ENCODE measurements at regions not wholly inside any gene's neighbourhood (a gene's known extent, or its start where the extent isn't known, plus 50 kb on each side); places are given as distances from the start of the nearest gene placed in this dataset.

GRCh38 chr14:71812693-71813092, 119.5 kb upstream of the RGS6 start:
- H2AFZ ChIP-seq (ENCODE audit: low read length), result no peak overlapping the region
- no peak overlapping the region for H3K4me2 ChIP-seq (ENCODE audit: low read length)
- no peak overlapping the region for H3K9ac ChIP-seq (ENCODE audit: low read length)

GRCh38 chr14:71815110-71815509, 117.1 kb upstream of the RGS6 start:
- Histone ChIP-seq H3K79me2 (ENCODE audit: insufficient read depth, low read length) (no peaks in the 10 kb centered on the region), H3K9me3 (ENCODE audit: low read length) (no peaks in the 10 kb centered on the region), H3K9me2 (ENCODE audit: low read depth, low read length) (no peaks in the 10 kb centered on the region), H3K27ac (ENCODE audit: low read depth, low read length, poor library complexity, severe bottlenecking) (no peak overlapping the region), H3K36me3 (ENCODE audit: insufficient read depth, low read length) (no peaks in the 10 kb centered on the region), H3K27me3 (ENCODE audit: insufficient read depth, low read length) (no peaks in the 10 kb centered on the region), H3K4me2 (ENCODE audit: low read length) (no peak overlapping the region), H2AFZ (ENCODE audit: low read length) (no peak overlapping the region), H3K9ac (ENCODE audit: low read length) (no peak overlapping the region), H3F3A (ENCODE audit: insufficient read depth, low read length) (no peaks in the 10 kb centered on the region), H3K4me1 (ENCODE audit: insufficient read depth, low read length, severe bottlenecking) (no peaks in the 10 kb centered on the region), H3K4me3 (ENCODE audit: low read depth, low read length, poor library complexity, severe bottlenecking) (no peak overlapping the region), H4K20me1 (ENCODE audit: insufficient read depth, low read length) (no peaks in the 10 kb centered on the region)
- no peak for TF ChIP-seq EZH2 (IDR thresholded peaks at IDR 0.05; ENCODE audit: borderline replicate concordance, low read length)
- TF ChIP-seq CTCF (IDR thresholded peaks at IDR 0.05; ENCODE audit: low read length), result no peak

More at GRCh38 chr14:71812693-71813092, 119.5 kb upstream of the RGS6 start:
- H3K9me3 ChIP-seq (ENCODE audit: low read length), result no peaks in the 10 kb centered on the region
- no peaks in the 10 kb centered on the region for H3K36me3 ChIP-seq (ENCODE audit: insufficient read depth, low read length)
- H3K4me3 ChIP-seq (ENCODE audit: low read depth, low read length, poor library complexity, severe bottlenecking), result no peak overlapping the region
- H3K9me2 ChIP-seq (ENCODE audit: low read depth, low read length), result no peaks in the 10 kb centered on the region
- H4K20me1 ChIP-seq (ENCODE audit: insufficient read depth, low read length), result no peaks in the 10 kb centered on the region
- no peaks in the 10 kb centered on the region for H3F3A ChIP-seq (ENCODE audit: insufficient read depth, low read length)
- no peak overlapping the region for H3K27ac ChIP-seq (ENCODE audit: low read depth, low read length, poor library complexity, severe bottlenecking)
- no peaks in the 10 kb centered on the region for H3K4me1 ChIP-seq (ENCODE audit: insufficient read depth, low read length, severe bottlenecking)
- no peaks in the 10 kb centered on the region for H3K27me3 ChIP-seq (ENCODE audit: insufficient read depth, low read length)
- TF ChIP-seq EZH2 (IDR thresholded peaks at IDR 0.05; ENCODE audit: borderline replicate concordance, low read length) (no peak), CTCF (IDR thresholded peaks at IDR 0.05; ENCODE audit: low read length) (no peak)
- no peaks in the 10 kb centered on the region for H3K79me2 ChIP-seq (ENCODE audit: insufficient read depth, low read length)

DNA sequence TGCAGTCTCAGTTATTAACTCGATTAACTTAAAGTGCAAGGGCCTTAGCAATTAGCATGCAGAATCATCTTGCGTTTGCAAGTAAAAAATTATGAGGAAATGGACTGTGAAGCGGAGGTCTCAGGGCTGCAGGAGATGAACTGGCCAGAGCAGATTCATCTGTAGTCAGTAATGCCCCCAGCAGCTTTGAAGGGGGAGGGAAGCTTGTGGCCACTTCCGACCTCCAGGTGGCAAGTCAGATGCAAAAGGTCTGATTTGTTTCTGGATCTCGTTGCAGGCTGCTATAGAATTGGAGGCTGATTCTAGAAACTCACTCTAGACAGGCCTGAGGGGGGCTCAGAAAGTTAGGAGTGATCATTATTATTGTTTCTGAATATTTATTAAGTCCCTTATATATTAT, 107.4 kb upstream of the RGS6 start:
- Histone ChIP-seq H3K9ac (ENCODE audit: low read length) (no peak overlapping the region), H3K4me1 (ENCODE audit: insufficient read depth, low read length, severe bottlenecking) (no peaks in the 10 kb centered on the region), H4K20me1 (ENCODE audit: insufficient read depth, low read length) (no peaks in the 10 kb centered on the region), H3K4me3 (ENCODE audit: low read depth, low read length, poor library complexity, severe bottlenecking) (no peak overlapping the region), H3K4me2 (ENCODE audit: low read length) (no peak overlapping the region), H3K9me2 (ENCODE audit: low read depth, low read length) (no peaks in the 10 kb centered on the region), H3K9me3 (ENCODE audit: low read length) (no peaks in the 10 kb centered on the region), H3K79me2 (ENCODE audit: insufficient read depth, low read length) (no peaks in the 10 kb centered on the region), H3K27me3 (ENCODE audit: insufficient read depth, low read length) (no peaks in the 10 kb centered on the region), H2AFZ (ENCODE audit: low read length) (no peak overlapping the region), H3K27ac (ENCODE audit: low read depth, low read length, poor library complexity, severe bottlenecking) (no peak overlapping the region), H3F3A (ENCODE audit: insufficient read depth, low read length) (no peaks in the 10 kb centered on the region), H3K36me3 (ENCODE audit: insufficient read depth, low read length) (no peaks in the 10 kb centered on the region)
- TF ChIP-seq EZH2 (IDR thresholded peaks at IDR 0.05; ENCODE audit: borderline replicate concordance, low read length) (no peak), CTCF (IDR thresholded peaks at IDR 0.05; ENCODE audit: low read length) (no peak)

Measured in OCI-LY1 (cell line).